WI38 (cell line): ENCODE measurements at regions not wholly inside any gene's neighbourhood (a gene's known extent, or its start where the extent isn't known, plus 50 kb on each side); places are given as distances from the start of the nearest gene placed in this dataset.
"Not testable (repeated sequence)": the region's sequence is repeated elsewhere in the genome, so short reads cannot be mapped to it uniquely, and the experiment has no call there.

ENCODE experiments used
- H3K4me3 ChIP-seq: 2 replicates; pipeline ENCODE4 v1.5.1; 2011; ENCODE audit warnings: low read depth, mild to moderate bottlenecking, control low read depth, low read length
- CTCF ChIP-seq: IDR thresholded peaks from 2 replicates; pipeline ENCODE4 v1.5.1; 2012; ENCODE audit warnings: low read depth, mild to moderate bottlenecking, control low read depth, low read length

- no peak overlapping the region for H3K4me3 ChIP-seq
- no peak for TF ChIP-seq CTCF
Observed at GRCh38 chr15:87710406-87710805, 546.1 kb downstream of the NTRK3 start.

GRCh38 chr15:87707566-87708130 is 548.9 kb downstream of the NTRK3 start:
- no peak overlapping the region for H3K4me3 ChIP-seq
- TF ChIP-seq CTCF, result no peak

- no peak overlapping the region for H3K4me3 ChIP-seq
- TF ChIP-seq CTCF, result no peak
Observed at GRCh38 chr15:87707071-87707470, 549.5 kb downstream of the NTRK3 start.

- no peak overlapping the region for H3K4me3 ChIP-seq
- TF ChIP-seq CTCF, result no peak
Observed at GRCh38 chr15:87706001-87706400, 550.5 kb downstream of the NTRK3 start.

- no peak for TF ChIP-seq CTCF
- no peak overlapping the region for H3K4me3 ChIP-seq
Observed at GRCh38 chr15:87704276-87704675, 552.3 kb downstream of the NTRK3 start.

GRCh38 chr15:87703327-87704111 is 553.0 kb downstream of the NTRK3 start:
- TF ChIP-seq CTCF, result no peak
- H3K4me3 ChIP-seq, result no peak overlapping the region

GRCh38 chr15:87702270-87702669 is 554.3 kb downstream of the NTRK3 start:
- no peak overlapping the region for H3K4me3 ChIP-seq
- no peak for TF ChIP-seq CTCF

GRCh38 chr15:87698467-87698866 is 558.1 kb downstream of the NTRK3 start:
- H3K4me3 ChIP-seq, result not testable (repeated sequence)
